IMR-90 (cell line): ENCODE measurements at regions not wholly inside any gene's neighbourhood (a gene's known extent, or its start where the extent isn't known, plus 50 kb on each side); places are given as distances from the start of the nearest gene placed in this dataset.

Experiments used
- ATAC-seq: fragments of 200-7000 bp; cut with Tn5 transposase; 2 replicates; pipeline ENCODE4 v1.9.1; 2020; ENCODE audit warnings: low read depth, mild to moderate bottlenecking, moderate library complexity
- BruUV-seq: library from RNA; stranded (reverse); fragments of 400-500 nt; replicated peaks from 2 replicates; lab custom pipeline; 2021; lab: Mats Ljungman, UMichigan
- CTCF ChIA-PET: fragments of 300-600 bp; formaldehyde crosslinking; extraction: SDS; loops from one replicate; lab custom pipeline; 2021; ENCODE audit warnings: antibody characterized with exemption; lab: Yijun Ruan, JAX
- POLR2A ChIA-PET: fragments of 300-600 bp; sonication (Branson Sonifier 250); formaldehyde crosslinking; loops from one replicate; lab custom pipeline; 2022; ENCODE audit warnings: antibody characterized with exemption; ENCODE audit not compliant: unreplicated experiment; lab: Charles Lee
- DNase-seq: peaks from one replicate; pipeline ENCODE4 v3.0.0; 2013
- H2AFZ ChIP-seq: replicated peaks from 2 replicates; pipeline ENCODE3; 2013; ENCODE audit warnings: low read length, mild to moderate bottlenecking; ENCODE audit not compliant: poor library complexity
- H2AK5ac ChIP-seq: 2 replicates; pipeline ENCODE4 v1.6.1; 2013; ENCODE audit warnings: low read depth, low read length, inconsistent platforms
- H2AK9ac ChIP-seq: replicated peaks from 2 replicates; pipeline ENCODE3; 2013; ENCODE audit warnings: mild to moderate bottlenecking, low read depth, low read length, moderate library complexity; ENCODE audit not compliant: poor library complexity
- H2BK120ac ChIP-seq: 2 replicates; pipeline ENCODE4 v1.6.1; 2013; ENCODE audit warnings: low read depth, low read length, inconsistent platforms
- H2BK15ac ChIP-seq: 3 replicates; pipeline ENCODE4 v1.6.1; 2013; ENCODE audit warnings: low read depth, low read length, inconsistent platforms
- H2BK20ac ChIP-seq: 2 replicates; pipeline ENCODE4 v1.6.1; 2013; ENCODE audit warnings: low read depth, mild to moderate bottlenecking, inconsistent platforms, low read length, moderate library complexity
- H2BK5ac ChIP-seq: 2 replicates; pipeline ENCODE4 v1.6.1; 2013; ENCODE audit warnings: mild to moderate bottlenecking, low read depth, low read length, inconsistent platforms; ENCODE audit not compliant: poor library complexity, severe bottlenecking
- H3K14ac ChIP-seq: replicated peaks from 2 replicates; pipeline ENCODE4 v1.6.1; 2013; ENCODE audit warnings: low read depth, low read length, inconsistent platforms
- H3K18ac ChIP-seq: 2 replicates; pipeline ENCODE4 v1.6.1; 2013; ENCODE audit warnings: low read depth, low read length, control low read depth
- H3K23ac ChIP-seq: 2 replicates; pipeline ENCODE4 v1.6.1; 2013; ENCODE audit warnings: low read depth, low read length, inconsistent platforms
- H3K27ac ChIP-seq: 2 replicates; pipeline ENCODE4 v1.5.1; 2013; ENCODE audit warnings: mild to moderate bottlenecking, control low read depth, low read length; ENCODE audit not compliant: insufficient read depth
- H3K27me3 ChIP-seq: 2 replicates; pipeline ENCODE4 v1.6.1; 2013; ENCODE audit warnings: low read length; ENCODE audit not compliant: control insufficient read depth, insufficient read depth
- H3K36me3 ChIP-seq: 2 replicates; pipeline ENCODE4 v1.6.1; 2013; ENCODE audit warnings: low read length, mixed read lengths; ENCODE audit not compliant: control insufficient read depth, insufficient read depth
- H3K4ac ChIP-seq: 2 replicates; pipeline ENCODE4 v1.6.1; 2013; ENCODE audit warnings: low read depth, low read length, inconsistent platforms
- H3K4me1 ChIP-seq: 2 replicates; pipeline ENCODE4 v1.6.1; 2013; ENCODE audit warnings: low read length, mixed read lengths; ENCODE audit not compliant: control insufficient read depth, insufficient read depth
- H3K4me2 ChIP-seq: 2 replicates; pipeline ENCODE4 v1.6.1; 2013; ENCODE audit warnings: low read depth, mild to moderate bottlenecking, control low read depth, low read length, moderate library complexity
- H3K4me3 ChIP-seq: 2 replicates; pipeline ENCODE4 v1.5.1; 2013; ENCODE audit warnings: low read depth, mild to moderate bottlenecking, control low read depth, low read length, moderate library complexity; ENCODE audit not compliant: insufficient read depth
- H3K56ac ChIP-seq: 2 replicates; pipeline ENCODE4 v1.6.1; 2013; ENCODE audit warnings: low read length, inconsistent platforms; ENCODE audit not compliant: insufficient read depth; ENCODE audit errors: extremely low read depth
- H3K79me1 ChIP-seq, 2 experiments: 2 replicates each; pipeline ENCODE4 v1.6.1; 2013; ENCODE audit warnings: low read length in 2 of 2, inconsistent platforms in 1 of 2, low read depth in 1 of 2
- H3K9ac ChIP-seq: 2 replicates; pipeline ENCODE4 v1.6.1; 2013; ENCODE audit warnings: low read depth, low read length, control low read depth
- H3K9me1 ChIP-seq: 2 replicates; pipeline ENCODE4 v1.6.1; 2013; ENCODE audit warnings: low read length, inconsistent platforms; ENCODE audit not compliant: insufficient read depth
- H3K9me3 ChIP-seq: 2 replicates; pipeline ENCODE4 v1.6.1; 2013; ENCODE audit warnings: low read length; ENCODE audit not compliant: control insufficient read depth, insufficient read depth
- H4K20me1 ChIP-seq: 2 replicates; pipeline ENCODE4 v1.6.1; 2013; ENCODE audit warnings: low read length, inconsistent platforms; ENCODE audit not compliant: insufficient read depth
- H4K5ac ChIP-seq: 2 replicates; pipeline ENCODE4 v1.6.1; 2013; ENCODE audit warnings: mild to moderate bottlenecking, low read depth, low read length, control low read depth
- H4K8ac ChIP-seq, 2 experiments: 2 replicates each; pipeline ENCODE4 v1.6.1; 2013; ENCODE audit warnings: low read depth in 2 of 2, low read length in 2 of 2, control low read depth in 1 of 2, inconsistent platforms in 1 of 2
- H4K91ac ChIP-seq: 2 replicates; pipeline ENCODE4 v1.6.1; 2013; ENCODE audit warnings: low read depth, low read length, inconsistent platforms; ENCODE audit not compliant: insufficient read depth
- CHD1 ChIP-seq: IDR thresholded peaks from 2 replicates; pipeline ENCODE4 v1.6.1; 2012; ENCODE audit warnings: low read depth, low read length, improper control_type of control experiment
- WGBS, 2 experiments: methylation state at CpG; one replicate each; pipeline versions ENCODE4 v1.1.5 to v1.1.7; 2013; ENCODE audit warnings: missing lambda C conversion rate in 2 of 2; ENCODE audit not compliant: insufficient read length in 1 of 2; ENCODE audit errors: extremely low coverage in 2 of 2; 5-methylcytosine and 5-hydroxymethylcytosine counted together
- dilution Hi-C: fragments of 300-500 bp; cut with HindIII; formaldehyde crosslinking; loops from one replicate; pipeline ENCODE4 v1.14.3; 2018; ENCODE audit warnings: low sequenced_read_pairs; ENCODE audit not compliant: unreplicated experiment
- in situ Hi-C: fragments of 300-500 bp; cut with MboI; formaldehyde crosslinking; loops from 3 replicates; pipeline ENCODE4 v1.14.3; 2019; ENCODE audit warnings: low sequenced_read_pairs, inconsistent platforms, mixed read lengths
- intact Hi-C: fragments of 100-400 bp; cut with micrococcal nuclease; formaldehyde crosslinking; loops from 2 replicates; pipeline ENCODE4 v1.10.0; 2022

DNA sequence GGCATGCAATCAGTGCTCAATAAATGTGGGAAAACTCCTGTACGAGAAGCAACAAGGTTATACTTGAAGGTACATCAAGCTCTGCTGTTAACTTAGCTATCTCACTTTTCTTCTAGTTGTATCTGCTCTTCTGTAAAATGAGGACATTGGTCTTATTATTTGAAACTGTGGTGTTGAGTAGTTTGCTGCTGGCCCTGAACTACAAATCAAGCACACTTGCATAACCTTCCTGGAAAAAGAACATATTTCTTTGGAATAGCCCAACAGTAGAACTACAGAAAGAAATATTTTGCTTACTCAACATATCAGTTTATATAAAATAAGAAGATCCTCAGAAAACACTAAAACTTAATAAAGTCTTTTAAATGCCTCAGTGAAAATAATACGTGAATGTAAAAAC is 203.0 kb downstream of the KCTD12 start:
- Histone ChIP-seq H3K9me3 (no peaks in the 10 kb centered on the region), H3K4ac (no peak overlapping the region), H3K4me3 (no peak overlapping the region), H2BK120ac (no peak overlapping the region), H3K4me2 (no peak overlapping the region), H3K27me3 (no peaks in the 10 kb centered on the region), H4K5ac (no peak overlapping the region), H2AK5ac (no peak overlapping the region), H2BK5ac (no peak overlapping the region), H3K36me3 (no peaks in the 10 kb centered on the region), H4K20me1 (no peaks in the 10 kb centered on the region), H2AK9ac (no peak overlapping the region), H3K18ac (no peak overlapping the region), H2BK20ac (no peak overlapping the region), H2BK15ac (no peak overlapping the region), H2AFZ (no peak overlapping the region), H3K79me1 (no peaks in the 10 kb centered on the region), H3K9me1 (no peaks in the 10 kb centered on the region), H3K23ac (no peak overlapping the region), H4K91ac (no peak overlapping the region), H3K9ac (no peak overlapping the region), H3K4me1 (no peaks in the 10 kb centered on the region), H3K27ac (no peak overlapping the region), H3K56ac (no peak overlapping the region), H3K14ac (no peak overlapping the region), H4K8ac (no peak overlapping the region)
- CTCF ChIA-PET: no interaction called here
- dilution Hi-C loops (no loop called here), in situ Hi-C loops (no loop called here), intact Hi-C loops (no loop called here)
- no peak for TF ChIP-seq CHD1
- DNase-seq (no peak), ATAC-seq (no peak)
- no TSS peak for BruUV-seq
- POLR2A ChIA-PET: no interaction called here
- WGBS, 2 experiments: no CpG with 5 or more reads among the region's 2 CpGs
